ENCODE measurements at regions not wholly inside any gene's neighbourhood (a gene's known extent, or its start where the extent isn't known, plus 50 kb on each side); places are given as distances from the start of the nearest gene placed in this dataset.

- H3K9me3 Mint-ChIP-seq (ENCODE audit: unreplicated experiment), result no peaks in the 10 kb centered on the region
- ChIA-PET CTCF (no interaction called here), POLR2A (interaction anchor here (0.6 kb wide), 2 partner anchors 751 to 840 kb away, joined by 3 to 4 read pairs; no protein-coding TSS in a partner anchor)
- DNase-seq (ENCODE audit: unreplicated experiment), result no peak
- no peaks in the 10 kb centered on the region for H3K27me3 Mint-ChIP-seq (ENCODE audit: insufficient read depth, unreplicated experiment)
- H3K4me1 Mint-ChIP-seq (ENCODE audit: insufficient read depth, unreplicated experiment), result peaks cover 24% of the 10 kb centered on the region
- TF ChIP-seq CTCF (IDR thresholded peaks at IDR 0.05; ENCODE audit: unreplicated experiment), result no peak
- intact Hi-C loops (cut with micrococcal nuclease), result loop anchor here (10.0 kb wide), 1 partner anchor 617 kb away; no protein-coding TSS in a partner anchor
- no peaks in the 10 kb centered on the region for H3K36me3 Mint-ChIP-seq (ENCODE audit: insufficient read depth, unreplicated experiment)
- H3K27ac Mint-ChIP-seq (ENCODE audit: low read depth, unreplicated experiment), result no peak overlapping the region
- no peak overlapping the region for H3K4me3 Mint-ChIP-seq (ENCODE audit: unreplicated experiment)
- no TSS peak for BruUV-seq (replicated peaks)
Measured at GRCh38 chr2:5911718-5912117, 219.5 kb downstream of the SOX11 start.

- intact Hi-C loops (cut with micrococcal nuclease), result loop anchor here (10.0 kb wide), 1 partner anchor 619 kb away; no protein-coding TSS in a partner anchor
Measured at GRCh38 chr2:5913711-5914395, 221.7 kb downstream of the SOX11 start.

GRCh38 chr2:5914811-5915611, 222.8 kb downstream of the SOX11 start:
- H3K9me3 Mint-ChIP-seq (ENCODE audit: unreplicated experiment), result peaks cover 14% of the 10 kb centered on the region
- H3K4me1 Mint-ChIP-seq (ENCODE audit: insufficient read depth, unreplicated experiment), result peaks cover 24% of the 10 kb centered on the region
- ChIA-PET POLR2A (no interaction called here), CTCF (interaction anchor here (0.6 to 1.4 kb wide), 7 partner anchors 44 to 859 kb away, joined by 3 to 5 read pairs (median 3); no protein-coding TSS in a partner anchor)
- H3K27me3 Mint-ChIP-seq (ENCODE audit: insufficient read depth, unreplicated experiment), result no peaks in the 10 kb centered on the region
- no TSS peak for BruUV-seq (replicated peaks)
- no peak for TF ChIP-seq CTCF (IDR thresholded peaks at IDR 0.05; ENCODE audit: unreplicated experiment)
- no peaks in the 10 kb centered on the region for H3K36me3 Mint-ChIP-seq (ENCODE audit: insufficient read depth, unreplicated experiment)
- DNase-seq (ENCODE audit: unreplicated experiment), result peak; percentile 1
- intact Hi-C loops (cut with micrococcal nuclease), result loop anchor here (1.0 to 10.0 kb wide), 2 partner anchors 620 to 923 kb away; no protein-coding TSS in a partner anchor
- H3K4me3 Mint-ChIP-seq (ENCODE audit: unreplicated experiment), result no peak overlapping the region
- no peak overlapping the region for H3K27ac Mint-ChIP-seq (ENCODE audit: low read depth, unreplicated experiment)

More at GRCh38 chr2:5913711-5914395, 221.7 kb downstream of the SOX11 start:
- Mint-ChIP-seq H3K36me3 (ENCODE audit: insufficient read depth, unreplicated experiment) (no peaks in the 10 kb centered on the region), H3K4me3 (ENCODE audit: unreplicated experiment) (no peak overlapping the region), H3K27ac (ENCODE audit: low read depth, unreplicated experiment) (no peak overlapping the region), H3K4me1 (ENCODE audit: insufficient read depth, unreplicated experiment) (peaks cover 24% of the 10 kb centered on the region), H3K27me3 (ENCODE audit: insufficient read depth, unreplicated experiment) (no peaks in the 10 kb centered on the region), H3K9me3 (ENCODE audit: unreplicated experiment) (peaks cover 3% of the 10 kb centered on the region)
- no TSS peak for BruUV-seq (replicated peaks)
- POLR2A ChIA-PET, result no interaction called here
- DNase-seq (ENCODE audit: unreplicated experiment), result no peak
- CTCF ChIA-PET, result interaction anchor here (1.3 to 1.4 kb wide), 2 partner anchors 622 to 861 kb away, joined by 3 read pairs; no protein-coding TSS in a partner anchor
- TF ChIP-seq CTCF (IDR thresholded peaks at IDR 0.05; ENCODE audit: unreplicated experiment), result no peak

GRCh38 chr2:5915881-5916310, 223.7 kb downstream of the SOX11 start:
- POLR2A ChIA-PET, result no interaction called here
- TF ChIP-seq CTCF (IDR thresholded peaks at IDR 0.05; ENCODE audit: unreplicated experiment), result peak; percentile 37
- intact Hi-C loops (cut with micrococcal nuclease), result loop anchor here (1.0 to 10.0 kb wide), 2 partner anchors 621 to 924 kb away; no protein-coding TSS in a partner anchor
- H3K27ac Mint-ChIP-seq (ENCODE audit: low read depth, unreplicated experiment), result no peak overlapping the region
- BruUV-seq (replicated peaks), result no TSS peak
- no peak overlapping the region for H3K4me3 Mint-ChIP-seq (ENCODE audit: unreplicated experiment)
- no peaks in the 10 kb centered on the region for H3K36me3 Mint-ChIP-seq (ENCODE audit: insufficient read depth, unreplicated experiment)
- peak; percentile 3 for DNase-seq (ENCODE audit: unreplicated experiment)
- CTCF ChIA-PET, result interaction anchor here (0.6 to 1.1 kb wide), 3 partner anchors 43 to 481 kb away, joined by 3 to 5 read pairs (median 3); no protein-coding TSS in a partner anchor
- H3K9me3 Mint-ChIP-seq (ENCODE audit: unreplicated experiment), result peaks cover 14% of the 10 kb centered on the region
- H3K27me3 Mint-ChIP-seq (ENCODE audit: insufficient read depth, unreplicated experiment), result no peaks in the 10 kb centered on the region
- H3K4me1 Mint-ChIP-seq (ENCODE audit: insufficient read depth, unreplicated experiment), result peaks cover 24% of the 10 kb centered on the region

Data from MCF 10A (cell line).